Mammary epithelial cell (primary cell): ENCODE measurements at regions not wholly inside any gene's neighbourhood (a gene's known extent, or its start where the extent isn't known, plus 50 kb on each side); places are given as distances from the start of the nearest gene placed in this dataset.

Experiments used
- CTCF ChIP-seq, 2 donors: IDR thresholded peaks in 1 of 2; conservative IDR thresholded peaks in 1 of 2; 2 replicates each; pipeline ENCODE4 v1.5.1; 2011 to 2012; ENCODE audit warnings: inconsistent platforms in 2 of 2, low read length in 2 of 2, mild to moderate bottlenecking in 2 of 2, control low read depth in 1 of 2, low read depth in 1 of 2; ENCODE audit not compliant: insufficient read depth in 1 of 2; ENCODE audit errors: extremely low read depth in 1 of 2
- EZH2 ChIP-seq: IDR thresholded peaks from 2 replicates; pipeline ENCODE4 v1.6.1; 2012; ENCODE audit warnings: low read length, inconsistent platforms, borderline replicate concordance

- TF ChIP-seq CTCF (conservative IDR thresholded peaks at IDR 0.05 in 1 of 2, IDR thresholded peaks at IDR 0.05 in 1 of 2; ENCODE audit: extremely low read depth in 1 of 2, insufficient read depth in 1 of 2, low read depth in 1 of 2, low read length in 2 of 2), result no peak
- no peak for TF ChIP-seq EZH2
Observed at GRCh38 chr2:21887881-21888280, 764.1 kb downstream of the TDRD15 start.
